Gastroesophageal sphincter (tissue), 4 donors: ENCODE measurements at regions not wholly inside any gene's neighbourhood (a gene's known extent, or its start where the extent isn't known, plus 50 kb on each side); places are given as distances from the start of the nearest gene placed in this dataset.
"Not testable (repeated sequence)": the region's sequence is repeated elsewhere in the genome, so short reads cannot be mapped to it uniquely, and the experiment has no call there.

Experiments used
- ATAC-seq: fragments of 150-250 bp; one replicate; pipeline ENCODE4 v1.9.1; 2016; ENCODE audit warnings: mild to moderate bottlenecking, moderate library complexity
- H3K27ac ChIP-seq, 4 donors: fragments of 200-600 bp; sonication (generic) in 3 of 4; 1 replicate in 3 of 4; 2 replicates in 1 of 4; pipeline ENCODE4 v1.5.1; 2016 to 2019
- H3K27me3 ChIP-seq: fragments of 200-600 bp; sonication (generic); one replicate; pipeline ENCODE4 v1.5.1; 2019
- H3K36me3 ChIP-seq, 2 donors: fragments of 200-600 bp; sonication (generic); one replicate each; pipeline ENCODE4 v1.5.1; 2019; ENCODE audit warnings: control low read depth in 1 of 2
- H3K4me1 ChIP-seq, 3 donors: fragments of 200-600 bp; sonication (generic); 1 replicate in 2 of 3; 2 replicates in 1 of 3; pipeline ENCODE4 v1.5.1; 2016 to 2019; ENCODE audit warnings: control low read depth in 2 of 3
- H3K4me3 ChIP-seq, 2 donors: fragments of 200-600 bp; sonication (generic); one replicate each; pipeline ENCODE4 v1.5.1; 2019; ENCODE audit warnings: mild to moderate bottlenecking in 1 of 2, moderate library complexity in 1 of 2
- H3K9me3 ChIP-seq, 3 donors: fragments of 200-600 bp; sonication (generic); one replicate each; pipeline ENCODE4 v1.5.1; 2017 to 2019; ENCODE audit warnings: control low read depth in 2 of 3
- EP300 ChIP-seq: sonication (generic); formaldehyde crosslinking; IDR thresholded peaks from one replicate; pipeline ENCODE4 v1.6.1; 2017; ENCODE audit warnings: antibody characterized with exemption, mild to moderate bottlenecking
- POLR2A ChIP-seq, 2 donors: fragments of 450-650 bp; IDR thresholded peaks; one replicate each; pipeline ENCODE4 v1.6.1; 2017; ENCODE audit warnings: antibody characterized with exemption in 2 of 2, mild to moderate bottlenecking in 2 of 2, moderate library complexity in 1 of 2
- POLR2AphosphoS5 ChIP-seq: sonication (generic); formaldehyde crosslinking; IDR thresholded peaks from one replicate; pipeline ENCODE4 v1.6.1; 2017; ENCODE audit warnings: antibody characterized with exemption
- WGBS, 2 donors: methylation state at CpG; one replicate each; pipeline ENCODE4 v1.1.5; 2018; ENCODE audit warnings: low coverage in 1 of 2; 5-methylcytosine and 5-hydroxymethylcytosine counted together
- TF ChIP-seq, protein P1 (sequence below), 4 experiments: fragments of 200-600 bp in 2 of 4; fragments of 450-650 bp in 2 of 4; sonication (generic) in 1 of 4; IDR thresholded peaks; one replicate each; pipeline ENCODE4 v1.5.1; 2017 to 2019; ENCODE audit warnings: antibody characterized with exemption in 4 of 4, mild to moderate bottlenecking in 2 of 4, moderate library complexity in 2 of 4

DNA sequence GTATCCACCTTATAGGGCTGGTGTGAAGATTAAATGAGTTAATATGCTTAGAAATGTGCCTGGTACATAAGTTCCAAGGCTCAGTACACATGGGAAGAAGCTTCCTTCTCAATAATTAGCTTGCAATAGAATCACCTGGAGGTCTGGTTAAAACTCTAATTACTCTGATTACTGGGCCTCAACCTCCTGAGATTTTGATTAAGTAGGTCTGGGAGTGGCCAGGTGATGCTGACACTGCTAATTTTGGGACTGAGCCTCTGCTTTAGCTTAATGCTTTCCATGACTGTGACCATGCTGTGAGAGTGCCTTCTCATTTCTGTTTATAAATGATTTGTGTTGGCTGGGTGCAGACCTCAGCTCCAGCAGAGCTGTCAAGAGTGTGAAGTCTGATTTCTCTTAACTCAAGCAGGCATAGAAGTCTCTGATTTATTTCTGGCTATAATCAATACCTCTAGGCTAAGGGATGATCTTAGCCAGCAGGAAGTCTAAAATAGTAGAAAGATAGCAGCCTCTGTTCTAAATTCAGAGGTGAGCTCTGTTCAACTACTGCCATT is 85.3 kb upstream of the ZNF608 start:
- no peak for TF ChIP-seq POLR2AphosphoS5
- no peak for TF ChIP-seq EP300
- TF ChIP-seq, protein P1, sequence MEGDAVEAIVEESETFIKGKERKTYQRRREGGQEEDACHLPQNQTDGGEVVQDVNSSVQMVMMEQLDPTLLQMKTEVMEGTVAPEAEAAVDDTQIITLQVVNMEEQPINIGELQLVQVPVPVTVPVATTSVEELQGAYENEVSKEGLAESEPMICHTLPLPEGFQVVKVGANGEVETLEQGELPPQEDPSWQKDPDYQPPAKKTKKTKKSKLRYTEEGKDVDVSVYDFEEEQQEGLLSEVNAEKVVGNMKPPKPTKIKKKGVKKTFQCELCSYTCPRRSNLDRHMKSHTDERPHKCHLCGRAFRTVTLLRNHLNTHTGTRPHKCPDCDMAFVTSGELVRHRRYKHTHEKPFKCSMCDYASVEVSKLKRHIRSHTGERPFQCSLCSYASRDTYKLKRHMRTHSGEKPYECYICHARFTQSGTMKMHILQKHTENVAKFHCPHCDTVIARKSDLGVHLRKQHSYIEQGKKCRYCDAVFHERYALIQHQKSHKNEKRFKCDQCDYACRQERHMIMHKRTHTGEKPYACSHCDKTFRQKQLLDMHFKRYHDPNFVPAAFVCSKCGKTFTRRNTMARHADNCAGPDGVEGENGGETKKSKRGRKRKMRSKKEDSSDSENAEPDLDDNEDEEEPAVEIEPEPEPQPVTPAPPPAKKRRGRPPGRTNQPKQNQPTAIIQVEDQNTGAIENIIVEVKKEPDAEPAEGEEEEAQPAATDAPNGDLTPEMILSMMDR (IDR thresholded peaks at IDR 0.05), result no peak
- no peak for TF ChIP-seq POLR2A (IDR thresholded peaks at IDR 0.05)
- Histone ChIP-seq H3K27me3 (no peaks in the 10 kb centered on the region), H3K4me1 (no peaks in the 10 kb centered on the region), H3K36me3 (no peaks in the 10 kb centered on the region), H3K27ac (no peak overlapping the region), H3K4me3 (no peak overlapping the region), H3K9me3 (peaks cover 0 to 19% (median 0%) of the 10 kb centered on the region in 3 donors)
- ATAC-seq, result no peak

DNA sequence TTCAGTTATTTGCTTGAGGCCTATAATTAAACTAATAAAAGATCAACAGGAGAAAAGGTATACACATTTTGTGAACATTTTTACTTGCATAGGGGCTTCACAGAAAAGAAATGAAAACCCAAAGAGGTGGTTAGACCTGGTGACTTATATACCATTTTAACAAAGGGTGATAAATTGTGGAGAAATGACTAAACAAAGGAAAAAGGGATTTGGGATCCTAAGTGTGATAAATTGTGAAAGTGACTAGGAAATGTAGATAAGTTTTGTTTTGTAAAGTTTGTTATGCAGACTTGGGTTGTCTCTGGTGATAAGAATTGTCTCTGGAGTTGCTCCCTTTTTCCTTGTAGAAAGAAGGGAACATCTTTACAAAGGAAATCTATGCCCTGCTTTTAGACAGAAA is 86.1 kb upstream of the ZNF608 start:
- no peak for ATAC-seq
- no peak overlapping the region for H3K4me3 ChIP-seq
- no peaks in the 10 kb centered on the region for H3K27me3 ChIP-seq
- TF ChIP-seq POLR2AphosphoS5, result no peak
- TF ChIP-seq EP300, result no peak
- TF ChIP-seq, protein P1 (IDR thresholded peaks at IDR 0.05), result no peak
- TF ChIP-seq POLR2A (IDR thresholded peaks at IDR 0.05), result no peak
- H3K9me3 ChIP-seq, result peaks cover 0 to 19% (median 0%) of the 10 kb centered on the region in 3 donors
- no peaks in the 10 kb centered on the region for H3K4me1 ChIP-seq
- H3K36me3 ChIP-seq, result no peaks in the 10 kb centered on the region
- H3K27ac ChIP-seq, result no peak overlapping the region

DNA sequence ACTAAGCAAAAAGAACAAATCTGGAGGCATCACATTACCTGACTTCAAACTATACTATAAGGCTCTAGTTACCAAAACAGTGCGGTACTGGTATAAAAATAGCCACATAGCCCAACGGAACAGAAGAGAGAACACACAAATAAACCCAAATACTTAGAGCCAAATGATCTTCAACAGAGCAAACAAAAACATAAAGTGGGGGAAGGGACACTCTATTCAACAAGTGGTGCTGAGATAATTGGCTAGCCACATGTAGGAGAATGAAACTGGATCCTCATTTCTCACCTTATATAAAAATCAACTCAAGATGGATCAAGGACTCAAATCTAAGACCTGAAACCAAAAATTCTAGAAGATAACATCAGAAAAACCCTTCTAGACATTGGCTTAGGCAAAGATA is 89.9 kb upstream of the ZNF608 start:
- not testable (repeated sequence) for H3K4me1 ChIP-seq, H3K4me3 ChIP-seq, ATAC-seq, H3K27me3 ChIP-seq, H3K36me3 ChIP-seq, H3K27ac ChIP-seq
- peaks cover 0 to 19% (median 0%) of the 10 kb centered on the region in 3 donors for H3K9me3 ChIP-seq
- 96 to 100% methylated on average over 2 of the region's 2 CpGs for WGBS, 2 donors

DNA sequence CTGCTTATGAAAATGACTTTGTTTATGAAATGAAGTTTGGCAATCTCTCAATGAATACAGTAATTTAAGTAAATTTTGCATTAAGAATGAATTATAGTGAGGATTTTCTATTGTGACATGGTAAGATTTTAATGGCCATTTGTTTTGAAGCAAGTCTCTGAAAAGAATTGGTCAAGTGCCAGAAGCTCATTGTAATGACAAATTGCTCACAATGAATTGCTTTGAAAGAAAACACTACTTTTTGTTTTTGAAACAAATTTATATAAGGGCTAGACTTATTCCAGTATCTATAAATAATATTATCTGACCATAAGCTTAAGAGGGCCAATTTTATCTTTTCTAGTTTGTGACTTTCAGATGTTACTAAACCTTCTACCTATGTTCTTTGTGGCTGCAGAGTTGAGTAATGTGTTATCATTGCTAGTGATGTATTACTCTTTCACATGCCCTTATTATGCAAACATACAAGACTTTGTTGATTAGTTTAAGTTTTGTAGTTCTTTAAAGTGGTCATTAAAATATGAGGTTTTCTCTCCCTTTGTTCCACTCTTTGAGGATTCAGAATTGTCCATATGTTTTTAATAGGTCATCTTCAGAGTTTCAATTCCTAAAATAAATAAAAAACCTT is 93.0 kb upstream of the ZNF608 start:
- Histone ChIP-seq H3K9me3 (no peaks in the 10 kb centered on the region), H3K4me3 (no peak overlapping the region), H3K27ac (no peak overlapping the region), H3K36me3 (no peaks in the 10 kb centered on the region), H3K4me1 (peaks cover 0 to 6% (median 0%) of the 10 kb centered on the region in 3 donors), H3K27me3 (no peaks in the 10 kb centered on the region)
- ATAC-seq, result no peak
- TF ChIP-seq, protein P1 (IDR thresholded peaks at IDR 0.05), result no peak
- TF ChIP-seq POLR2AphosphoS5 (no peak), EP300 (no peak), POLR2A (IDR thresholded peaks at IDR 0.05) (no peak)

DNA sequence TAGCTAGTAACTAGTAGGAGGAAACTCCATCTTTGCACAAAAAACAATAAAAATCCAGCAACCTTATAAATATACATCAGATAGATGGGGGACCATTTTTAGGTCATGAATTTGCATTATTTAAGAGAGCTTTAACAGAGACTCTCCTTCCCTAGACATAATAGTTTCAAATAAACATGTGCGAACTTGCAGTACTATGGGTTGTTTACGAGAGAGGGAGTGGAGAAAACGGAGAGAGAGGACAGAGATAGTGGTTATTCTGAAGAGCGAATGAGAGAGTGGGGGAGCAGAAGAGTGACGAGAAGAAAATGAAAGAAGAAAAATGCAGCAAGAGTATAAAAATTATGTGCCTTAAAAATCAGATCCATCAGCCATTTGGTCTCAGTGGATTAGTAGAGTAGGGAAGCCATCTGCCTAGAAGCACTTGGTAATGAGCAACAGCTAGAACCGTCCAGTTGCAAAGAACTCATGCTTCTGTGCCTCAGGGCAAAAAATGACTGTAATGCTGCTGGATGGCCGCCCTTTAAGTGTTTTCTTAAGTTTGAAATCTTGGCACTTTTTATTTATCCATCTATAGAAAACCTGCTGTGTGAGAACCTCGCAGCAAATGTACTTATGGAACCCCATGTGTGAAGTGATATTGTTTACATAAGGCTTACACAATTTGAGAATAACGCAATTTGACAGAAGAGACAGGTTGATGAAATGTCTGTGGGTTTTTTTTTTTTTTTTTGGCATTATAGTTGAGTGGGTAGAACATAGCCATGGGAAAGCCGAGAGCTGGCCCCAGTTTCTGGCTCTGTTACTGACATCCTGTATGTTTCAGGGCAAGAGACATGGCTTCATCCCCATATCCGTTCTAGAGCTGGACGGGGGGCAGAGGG is 95.6 kb upstream of the ZNF608 start:
- TF ChIP-seq EP300 (no peak), POLR2AphosphoS5 (no peak), POLR2A (IDR thresholded peaks at IDR 0.05) (no peak)
- TF ChIP-seq, protein P1 (IDR thresholded peaks at IDR 0.05), result no peak
- H3K9me3 ChIP-seq, result no peaks in the 10 kb centered on the region
- peaks cover 0 to 6% (median 0%) of the 10 kb centered on the region in 3 donors for H3K4me1 ChIP-seq
- H3K27ac ChIP-seq, result no peak overlapping the region
- no peak overlapping the region for H3K4me3 ChIP-seq
- no peaks in the 10 kb centered on the region for H3K27me3 ChIP-seq
- WGBS, 2 donors, result 80 to 90% methylated on average over 10 to 11 of the region's 12 CpGs
- no peaks in the 10 kb centered on the region for H3K36me3 ChIP-seq
- ATAC-seq, result peak; percentile 16
